SHP77 treated with DMSO at 0.1 percent for 48 hours (cell line): ENCODE measurements at regions not wholly inside any gene's neighbourhood (a gene's known extent, or its start where the extent isn't known, plus 50 kb on each side); places are given as distances from the start of the nearest gene placed in this dataset.

Experiments
- DNase-seq: peaks from one replicate; lab custom pipeline; 2025; lab: John Stamatoyannopoulos, UW

- no peak for DNase-seq
Measured at GRCh38 chr1:96002201-96002600, 719.4 kb upstream of the PTBP2 start.

GRCh38 chr1:96002969-96003964 is 718.3 kb upstream of the PTBP2 start:
- no peak for DNase-seq

GRCh38 chr1:96009831-96010434 is 711.7 kb upstream of the PTBP2 start:
- DNase-seq = no peak

- no peak for DNase-seq
Measured at GRCh38 chr1:96011606-96012005, 710.0 kb upstream of the PTBP2 start.

- DNase-seq = no peak
Measured at GRCh38 chr1:96016219-96016618, 705.4 kb upstream of the PTBP2 start.

- DNase-seq = no peak
Measured at GRCh38 chr1:96020378-96020777, 701.2 kb upstream of the PTBP2 start.

- DNase-seq = no peak
Measured at GRCh38 chr1:96025062-96025461, 696.5 kb upstream of the PTBP2 start.

- no peak for DNase-seq
Measured at GRCh38 chr1:96028071-96028470, 693.5 kb upstream of the PTBP2 start.

- DNase-seq = no peak
Measured at GRCh38 chr1:96030312-96030711, 691.3 kb upstream of the PTBP2 start.

GRCh38 chr1:96034006-96034405 is 687.6 kb upstream of the PTBP2 start:
- DNase-seq = no peak

- no peak for DNase-seq
Measured at GRCh38 chr1:96036763-96037162, 684.8 kb upstream of the PTBP2 start.

- DNase-seq = no peak
Measured at GRCh38 chr1:96038636-96039035, 682.9 kb upstream of the PTBP2 start.

- no peak for DNase-seq
Measured at GRCh38 chr1:96039910-96040309, 681.7 kb upstream of the PTBP2 start.

GRCh38 chr1:96041470-96041869 is 680.1 kb upstream of the PTBP2 start:
- no peak for DNase-seq

- DNase-seq = no peak
Measured at GRCh38 chr1:96048572-96049212, 672.9 kb upstream of the PTBP2 start.

GRCh38 chr1:96049759-96050409 is 671.7 kb upstream of the PTBP2 start:
- DNase-seq = no peak

GRCh38 chr1:96059276-96059675 is 662.3 kb upstream of the PTBP2 start:
- no peak for DNase-seq

GRCh38 chr1:96059736-96060135 is 661.8 kb upstream of the PTBP2 start:
- DNase-seq = no peak

- no peak for DNase-seq
Measured at GRCh38 chr1:96060621-96061020, 661.0 kb upstream of the PTBP2 start.

GRCh38 chr1:96072021-96072420 is 649.6 kb upstream of the PTBP2 start:
- DNase-seq = no peak

- no peak for DNase-seq
Measured at GRCh38 chr1:96073100-96073499, 648.5 kb upstream of the PTBP2 start.

- no peak for DNase-seq
Measured at GRCh38 chr1:96074422-96074821, 647.2 kb upstream of the PTBP2 start.
